ENCODE measurements at regions not wholly inside any gene's neighbourhood (a gene's known extent, or its start where the extent isn't known, plus 50 kb on each side); places are given as distances from the start of the nearest gene placed in this dataset.

DNA sequence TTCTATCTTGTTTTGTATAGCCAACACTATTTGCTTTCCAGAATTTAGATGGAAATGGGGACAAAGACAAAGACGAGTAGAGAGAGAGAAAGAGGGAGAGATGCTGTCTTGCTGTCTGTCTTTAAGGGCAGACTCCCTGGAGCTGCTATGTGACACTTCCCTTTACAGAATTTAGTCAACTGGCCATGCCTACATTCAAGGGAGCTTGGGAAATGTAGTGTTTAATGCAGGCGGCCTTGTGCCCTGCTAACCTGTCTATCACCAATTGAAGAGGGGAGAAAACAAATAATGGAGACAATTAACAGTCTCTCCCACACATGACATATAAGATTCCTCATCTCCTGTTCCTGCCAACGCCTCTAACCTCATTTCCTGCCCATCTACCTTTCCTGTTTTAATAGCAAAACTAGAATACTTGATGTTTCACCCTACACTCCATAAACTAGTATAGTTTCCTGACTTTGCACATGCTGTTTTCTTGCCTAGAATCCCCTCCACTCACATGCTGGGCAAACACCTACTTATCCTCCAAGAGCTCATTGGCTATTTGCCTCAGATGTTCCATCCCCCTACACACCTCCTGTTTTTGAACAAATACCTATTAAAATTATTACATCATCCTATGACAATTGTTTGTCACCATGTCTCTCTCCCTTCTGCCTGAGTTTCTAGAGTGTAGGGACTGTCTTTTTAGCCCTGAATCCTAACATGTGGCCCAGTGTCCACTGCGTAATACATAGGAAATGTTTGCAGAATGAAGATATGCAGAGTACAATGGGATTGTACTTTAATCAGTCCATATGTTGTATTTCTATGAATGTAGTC lies 117.2 kb downstream of the SLC25A24 start:
- peaks cover 58% of the 10 kb centered on the region for H3K4me1 ChIP-seq (ENCODE audit: insufficient read depth, low read length)
- Mint-ChIP-seq H3K27me3 (no peaks in the 10 kb centered on the region), H3K9me3 (peaks cover 0 to 2% (median 0%) of the 10 kb centered on the region in 8 donors), H3K36me3 (no peaks in the 10 kb centered on the region), H3K4me3 (peak overlapping the region in 6 of 8 donors; percentile 2 to 45 (median 35)), H3K27ac (peak overlapping the region; percentile 8 to 80 (median 31)), H3K4me1 (peaks cover 39 to 58% (median 52%) of the 10 kb centered on the region in 4 donors)
- no peaks in the 10 kb centered on the region for H3K9me3 ChIP-seq (ENCODE audit: control insufficient read depth in 1 of 2, low read length in 2 of 2)
- H3K4me3 ChIP-seq (ENCODE audit: low read length in 2 of 2): no peak overlapping the region
- H3K36me3 ChIP-seq (ENCODE audit: insufficient read depth, low read length): no peaks in the 10 kb centered on the region
- DNase-seq: peak in 2 of 5 donors; percentile 14 to 56
- no peaks in the 10 kb centered on the region for H3K27me3 ChIP-seq (ENCODE audit: insufficient read depth, low read length)
- H3K27ac ChIP-seq (ENCODE audit: low read depth, low read length): no peak overlapping the region
- intact Hi-C loops (cut with micrococcal nuclease): loop anchor here (2.0 kb wide), 1 partner anchor 14 kb away; no protein-coding TSS in a partner anchor
- ChIA-PET CTCF (ENCODE audit: partially characterized antibody) (interaction anchor here (1.2 to 3.0 kb wide), 4 partner anchors 34 to 301 kb away, joined by 3 to 14 read pairs (median 8); no protein-coding TSS in a partner anchor), POLR2A (ENCODE audit: partially characterized antibody) (interaction anchor here (1.1 kb wide), 1 partner anchor 14 kb away, joined by 3 read pairs; no protein-coding TSS in a partner anchor)

DNA sequence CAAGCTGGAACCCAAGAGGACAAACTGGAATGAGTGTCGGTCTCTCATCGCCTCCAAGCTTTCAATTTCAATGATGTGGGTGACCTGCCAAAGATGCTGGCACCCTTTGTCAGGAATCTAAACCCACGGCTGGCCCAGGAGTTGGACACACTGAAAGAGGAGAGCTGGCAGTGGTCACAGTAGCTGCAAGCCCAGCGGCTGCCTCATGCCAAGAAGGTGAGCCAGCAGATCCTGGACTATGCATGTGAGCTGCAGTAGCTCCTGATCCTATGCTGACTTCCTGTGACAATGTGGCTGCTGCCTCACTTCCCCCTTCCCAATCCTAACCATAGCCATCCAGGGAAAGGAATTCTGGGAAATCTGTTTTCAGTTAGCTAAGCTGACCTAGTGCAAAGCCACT lies 117.0 kb upstream of the VAV3 start:
- Mint-ChIP-seq H3K27ac (peak overlapping the region in 6 of 7 donors; percentile 18 to 83 (median 27)), H3K4me1 (peaks cover 46 to 67% (median 61%) of the 10 kb centered on the region in 4 donors), H3K36me3 (no peaks in the 10 kb centered on the region), H3K4me3 (peak overlapping the region in 1 of 8 donors; percentile 11), H3K27me3 (no peaks in the 10 kb centered on the region), H3K9me3 (peaks cover 0 to 2% (median 0%) of the 10 kb centered on the region in 8 donors)
- ChIA-PET POLR2A (ENCODE audit: partially characterized antibody) (interaction anchor here (0.8 kb wide), 1 partner anchor 118 kb away, joined by 3 read pairs; the partner anchor contains the start of gene SLC25A24), CTCF (ENCODE audit: partially characterized antibody) (interaction anchor here (2.3 to 3.0 kb wide), 2 partner anchors 43 to 300 kb away, joined by 9 to 14 read pairs; no protein-coding TSS in a partner anchor)
- no peaks in the 10 kb centered on the region for H3K36me3 ChIP-seq (ENCODE audit: insufficient read depth, low read length)
- no peak overlapping the region for H3K27ac ChIP-seq (ENCODE audit: low read depth, low read length)
- no peaks in the 10 kb centered on the region for H3K27me3 ChIP-seq (ENCODE audit: insufficient read depth, low read length)
- no peak overlapping the region for H3K4me3 ChIP-seq (ENCODE audit: low read length in 2 of 2)
- H3K4me1 ChIP-seq (ENCODE audit: insufficient read depth, low read length): peaks cover 68% of the 10 kb centered on the region
- intact Hi-C loops (cut with micrococcal nuclease): loop anchor here (2.0 kb wide), 1 partner anchor 13 kb away; no protein-coding TSS in a partner anchor
- no peaks in the 10 kb centered on the region for H3K9me3 ChIP-seq (ENCODE audit: control insufficient read depth in 1 of 2, low read length in 2 of 2)
- no peak for DNase-seq

- intact Hi-C loops (cut with micrococcal nuclease): no loop called here
- H3K4me3 Mint-ChIP-seq: peak overlapping the region in 7 of 8 donors; percentile 2 to 74 (median 48)
Measured at GRCh38 chr1:108080448-108080847, 115.5 kb upstream of the VAV3 start.

DNA sequence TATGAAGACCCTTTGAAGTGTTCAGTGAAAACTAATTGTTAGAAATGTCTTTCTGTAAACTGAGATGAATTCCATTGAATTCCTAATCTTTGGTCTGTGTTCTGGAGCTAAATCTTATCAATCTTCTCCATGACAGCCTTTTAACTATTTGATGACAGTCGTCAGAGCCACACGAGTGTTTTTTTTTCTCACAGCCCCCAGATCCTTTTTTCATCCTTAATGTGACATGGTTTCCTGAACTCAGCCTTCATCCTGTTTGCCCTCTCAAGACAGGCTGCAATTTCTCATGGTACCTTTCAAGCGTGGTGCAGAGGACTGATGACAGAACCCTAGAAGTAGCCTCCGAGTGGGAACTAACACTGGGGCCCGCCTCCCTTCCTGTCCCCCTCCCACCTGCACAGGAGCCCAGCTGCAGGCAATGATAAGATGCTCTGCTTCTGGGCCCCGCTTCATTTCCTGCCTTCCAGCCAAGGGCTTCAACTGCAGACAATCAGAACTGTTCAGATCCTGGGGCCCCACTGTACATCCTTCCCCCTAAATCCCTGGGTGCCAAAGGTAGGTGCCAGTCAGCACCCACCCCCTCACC lies 114.6 kb upstream of the VAV3 start:
- Mint-ChIP-seq H3K27ac (peak overlapping the region; percentile 74 to 95 (median 89)), H3K27me3 (no peaks in the 10 kb centered on the region), H3K4me3 (peak overlapping the region in 7 of 8 donors; percentile 48 to 81 (median 70)), H3K4me1 (peaks cover 46 to 71% (median 62%) of the 10 kb centered on the region in 4 donors), H3K36me3 (no peaks in the 10 kb centered on the region), H3K9me3 (peaks cover 0 to 2% (median 0%) of the 10 kb centered on the region in 8 donors)
- Histone ChIP-seq H3K27me3 (ENCODE audit: insufficient read depth, low read length) (no peaks in the 10 kb centered on the region), H3K36me3 (ENCODE audit: insufficient read depth, low read length) (no peaks in the 10 kb centered on the region), H3K4me3 (ENCODE audit: low read length in 2 of 2) (peak overlapping the region in 1 of 2 donors; percentile 33), H3K9me3 (ENCODE audit: control insufficient read depth in 1 of 2, low read length in 2 of 2) (no peaks in the 10 kb centered on the region), H3K27ac (ENCODE audit: low read depth, low read length) (peak overlapping the region; percentile 8), H3K4me1 (ENCODE audit: insufficient read depth, low read length) (peaks cover 72% of the 10 kb centered on the region)
- peak in 4 of 5 donors; percentile 26 to 46 (median 41) for DNase-seq
- intact Hi-C loops (cut with micrococcal nuclease): loop anchor here (5.0 to 10.0 kb wide), 2 partner anchors 115 to 118 kb away; partner anchors contain the start of gene VAV3
- ChIA-PET CTCF (ENCODE audit: partially characterized antibody) (interaction anchor here (3.0 kb wide), 1 partner anchor 297 kb away, joined by 14 read pairs; no protein-coding TSS in a partner anchor), POLR2A (ENCODE audit: partially characterized antibody) (interaction anchor here (0.7 to 1.4 kb wide), 4 partner anchors 11 to 1023 kb away, joined by 3 to 4 read pairs (median 3); partner anchors contain the start of genes PRMT6 and SLC25A24)

More at GRCh38 chr1:108080448-108080847, 115.5 kb upstream of the VAV3 start:
- H3K4me1 Mint-ChIP-seq: peaks cover 46 to 71% (median 62%) of the 10 kb centered on the region in 4 donors
- H3K36me3 ChIP-seq (ENCODE audit: insufficient read depth, low read length): no peaks in the 10 kb centered on the region
- peaks cover 72% of the 10 kb centered on the region for H3K4me1 ChIP-seq (ENCODE audit: insufficient read depth, low read length)
- DNase-seq: peak in 1 of 5 donors; percentile 11
- peak overlapping the region; percentile 80 to 91 (median 88) for H3K27ac Mint-ChIP-seq
- ChIA-PET POLR2A (ENCODE audit: partially characterized antibody) (interaction anchor here (0.7 to 1.6 kb wide), 4 partner anchors 45 to 1024 kb away, joined by 3 to 4 read pairs (median 3); partner anchors contain the start of genes PRMT6 and SLC25A24), CTCF (ENCODE audit: partially characterized antibody) (interaction anchor here (3.0 kb wide), 1 partner anchor 298 kb away, joined by 14 read pairs; no protein-coding TSS in a partner anchor)
- no peaks in the 10 kb centered on the region for H3K36me3 Mint-ChIP-seq
- H3K4me3 ChIP-seq (ENCODE audit: low read length in 2 of 2): no peak overlapping the region
- peaks cover 0 to 2% (median 0%) of the 10 kb centered on the region in 8 donors for H3K9me3 Mint-ChIP-seq
- H3K27ac ChIP-seq (ENCODE audit: low read depth, low read length): peak overlapping the region; percentile 3
- no peaks in the 10 kb centered on the region for H3K9me3 ChIP-seq (ENCODE audit: control insufficient read depth in 1 of 2, low read length in 2 of 2)
- H3K27me3 Mint-ChIP-seq: no peaks in the 10 kb centered on the region
- no peaks in the 10 kb centered on the region for H3K27me3 ChIP-seq (ENCODE audit: insufficient read depth, low read length)

- peak overlapping the region; percentile 28 for H3K27ac ChIP-seq (ENCODE audit: low read depth, low read length)
- H3K4me3 ChIP-seq (ENCODE audit: low read length in 2 of 2): no peak overlapping the region
- Mint-ChIP-seq H3K9me3 (peaks cover 0 to 2% (median 0%) of the 10 kb centered on the region in 8 donors), H3K4me1 (peaks cover 42 to 62% (median 54%) of the 10 kb centered on the region in 4 donors), H3K27me3 (no peaks in the 10 kb centered on the region), H3K36me3 (no peaks in the 10 kb centered on the region), H3K27ac (peak overlapping the region; percentile 80 to 93 (median 90)), H3K4me3 (peak overlapping the region; percentile 25 to 76 (median 65))
- peak in 3 of 5 donors; percentile 18 to 29 (median 22) for DNase-seq
- no peaks in the 10 kb centered on the region for H3K27me3 ChIP-seq (ENCODE audit: insufficient read depth, low read length)
- no peaks in the 10 kb centered on the region for H3K9me3 ChIP-seq (ENCODE audit: control insufficient read depth in 1 of 2, low read length in 2 of 2)
- ChIA-PET CTCF (ENCODE audit: partially characterized antibody) (interaction anchor here (1.7 to 2.3 kb wide), 2 partner anchors 115 to 295 kb away, joined by 6 to 8 read pairs; no protein-coding TSS in a partner anchor), POLR2A (ENCODE audit: partially characterized antibody) (interaction anchor here (0.9 to 1.6 kb wide), 3 partner anchors 10 to 295 kb away, joined by 3 read pairs; partner anchors contain the start of gene VAV3)
- H3K36me3 ChIP-seq (ENCODE audit: insufficient read depth, low read length): no peaks in the 10 kb centered on the region
- peaks cover 64% of the 10 kb centered on the region for H3K4me1 ChIP-seq (ENCODE audit: insufficient read depth, low read length)
- intact Hi-C loops (cut with micrococcal nuclease): loop anchor here (5.0 to 10.0 kb wide), 2 partner anchors 113 to 119 kb away; partner anchors contain the start of gene VAV3
Measured at GRCh38 chr1:108077991-108078390, 113.0 kb upstream of the VAV3 start.

- H3K4me1 Mint-ChIP-seq: peaks cover 21 to 32% (median 27%) of the 10 kb centered on the region in 4 donors
- no peak overlapping the region for H3K27ac Mint-ChIP-seq
- no peak overlapping the region for H3K4me3 ChIP-seq (ENCODE audit: low read length in 2 of 2)
Measured at GRCh38 chr1:108075055-108075454, 110.1 kb upstream of the VAV3 start.

More at GRCh38 chr1:108075055-108075454, 110.1 kb upstream of the VAV3 start:
- no peak overlapping the region for H3K27ac ChIP-seq (ENCODE audit: low read depth, low read length)
- H3K4me3 Mint-ChIP-seq: no peak overlapping the region
- H3K9me3 ChIP-seq (ENCODE audit: control insufficient read depth in 1 of 2, low read length in 2 of 2): no peaks in the 10 kb centered on the region
- no peaks in the 10 kb centered on the region for H3K27me3 ChIP-seq (ENCODE audit: insufficient read depth, low read length)
- DNase-seq: no peak
- H3K36me3 ChIP-seq (ENCODE audit: insufficient read depth, low read length): no peaks in the 10 kb centered on the region
- ChIA-PET POLR2A (ENCODE audit: partially characterized antibody) (no interaction called here), CTCF (ENCODE audit: partially characterized antibody) (interaction anchor here (0.9 kb wide), 1 partner anchor 9 kb away, joined by 3 read pairs; no protein-coding TSS in a partner anchor)
- intact Hi-C loops (cut with micrococcal nuclease): loop anchor here (5.0 to 10.0 kb wide), 2 partner anchors 110 to 122 kb away; partner anchors contain the start of gene VAV3
- no peaks in the 10 kb centered on the region for H3K27me3 Mint-ChIP-seq
- H3K9me3 Mint-ChIP-seq: no peaks in the 10 kb centered on the region
- H3K4me1 ChIP-seq (ENCODE audit: insufficient read depth, low read length): peaks cover 35% of the 10 kb centered on the region
- no peaks in the 10 kb centered on the region for H3K36me3 Mint-ChIP-seq

Measured in CD4-positive, alpha-beta memory T cell (primary cell).